HEK293 (cell line): ENCODE measurements at regions not wholly inside any gene's neighbourhood (a gene's known extent, or its start where the extent isn't known, plus 50 kb on each side); places are given as distances from the start of the nearest gene placed in this dataset.

ENCODE experiments used
- CTCF ChIA-PET: fragments of 350-600 bp; formaldehyde crosslinking; extraction: SDS; loops from one replicate; lab custom pipeline; 2021; ENCODE audit warnings: antibody characterized with exemption; lab: Yijun Ruan, JAX
- POLR2A ChIA-PET: fragments of 300-600 bp; formaldehyde crosslinking; extraction: SDS; loops from one replicate; lab custom pipeline; 2020; ENCODE audit warnings: antibody characterized with exemption, inconsistent platforms; lab: Yijun Ruan, JAX
- H3K27ac ChIP-seq: fragments of 200-500 bp; sonication (Bioruptor generic); 2 replicates; pipeline ENCODE4 v1.5.1; 2014; ENCODE audit warnings: low read depth, low read length, control low read depth, inconsistent platforms; ENCODE audit errors: extremely low read depth
- H3K36me3 ChIP-seq, 2 experiments: fragments of 200-500 bp in 1 of 2; sonication (Bioruptor generic) in 1 of 2; 1 replicate in 1 of 2; 2 replicates in 1 of 2; pipeline ENCODE4 v1.5.1; 2014 to 2017; ENCODE audit warnings: inconsistent platforms in 2 of 2, low read length in 2 of 2; ENCODE audit not compliant: control insufficient read depth in 2 of 2, insufficient read depth in 1 of 2
- H3K4me1 ChIP-seq: fragments of 200-500 bp; sonication (Bioruptor generic); 2 replicates; pipeline ENCODE4 v1.5.1; 2014; ENCODE audit warnings: mild to moderate bottlenecking, low read length, inconsistent platforms; ENCODE audit not compliant: control insufficient read depth, insufficient read depth
- H3K4me3 ChIP-seq: 2 replicates; pipeline ENCODE4 v1.5.1; 2011; ENCODE audit warnings: low read depth, mild to moderate bottlenecking, control low read depth, low read length, moderate library complexity
- H3K9me3 ChIP-seq: fragments of 200-500 bp; sonication (Bioruptor generic); 2 replicates; pipeline ENCODE4 v1.5.1; 2014; ENCODE audit warnings: low read depth, low read length, inconsistent platforms; ENCODE audit not compliant: control insufficient read depth, insufficient read depth
- ZBTB1 ChIP-seq: fragments of 450-650 bp; formaldehyde crosslinking; IDR thresholded peaks from 2 replicates; pipeline ENCODE4 v1.5.1; 2016; ENCODE audit warnings: missing biosample characterization, missing genetic modification characterization
- ZBTB17 ChIP-seq: fragments of 450-650 bp; formaldehyde crosslinking; IDR thresholded peaks from 2 replicates; pipeline ENCODE4 v1.5.1; 2016; ENCODE audit warnings: missing biosample characterization, missing genetic modification characterization
- ZNF202 ChIP-seq: fragments of 450-650 bp; formaldehyde crosslinking; IDR thresholded peaks from 2 replicates; pipeline ENCODE4 v1.5.1; 2016; ENCODE audit warnings: missing biosample characterization, missing genetic modification characterization, borderline replicate concordance
- ZNF416 ChIP-seq: fragments of 450-650 bp; formaldehyde crosslinking; IDR thresholded peaks from 2 replicates; pipeline ENCODE4 v1.5.1; 2016; ENCODE audit warnings: missing biosample characterization, missing genetic modification characterization
- ZNF48 ChIP-seq: fragments of 450-650 bp; formaldehyde crosslinking; IDR thresholded peaks from 2 replicates; pipeline ENCODE4 v1.5.1; 2016; ENCODE audit warnings: missing biosample characterization, missing genetic modification characterization
- ZNF558 ChIP-seq: fragments of 450-650 bp; formaldehyde crosslinking; IDR thresholded peaks from 2 replicates; pipeline ENCODE4 v1.5.1; 2016; ENCODE audit warnings: missing biosample characterization, missing genetic modification characterization
- ZNF600 ChIP-seq: fragments of 450-650 bp; formaldehyde crosslinking; IDR thresholded peaks from 2 replicates; pipeline ENCODE4 v1.5.1; 2016; ENCODE audit warnings: missing biosample characterization, missing genetic modification characterization
- ZNF624 ChIP-seq: fragments of 450-650 bp; formaldehyde crosslinking; IDR thresholded peaks from 2 replicates; pipeline ENCODE4 v1.5.1; 2017; ENCODE audit warnings: missing biosample characterization, missing genetic modification characterization
- ZNF664 ChIP-seq: fragments of 450-650 bp; formaldehyde crosslinking; IDR thresholded peaks from 2 replicates; pipeline ENCODE4 v1.5.1; 2016; ENCODE audit warnings: missing biosample characterization, missing genetic modification characterization
- ZXDB ChIP-seq: fragments of 450-650 bp; formaldehyde crosslinking; IDR thresholded peaks from 2 replicates; pipeline ENCODE4 v1.5.1; 2016; ENCODE audit warnings: missing biosample characterization, missing genetic modification characterization
- TF ChIP-seq, protein P1 (sequence below): fragments of 450-650 bp; formaldehyde crosslinking; IDR thresholded peaks from 2 replicates; pipeline ENCODE4 v1.5.1; 2016; ENCODE audit warnings: missing biosample characterization, missing genetic modification characterization, low read depth
- TF ChIP-seq, protein P2 (sequence below): fragments of 450-650 bp; formaldehyde crosslinking; IDR thresholded peaks from 2 replicates; pipeline ENCODE4 v1.5.1; 2016; ENCODE audit warnings: missing biosample characterization, missing genetic modification characterization
- TF ChIP-seq, protein P3 (sequence below): fragments of 450-650 bp; formaldehyde crosslinking; IDR thresholded peaks from 2 replicates; pipeline ENCODE4 v1.5.1; 2016; ENCODE audit warnings: missing biosample characterization, missing genetic modification characterization
- TF ChIP-seq, protein P4 (sequence below): fragments of 450-650 bp; formaldehyde crosslinking; IDR thresholded peaks from 2 replicates; pipeline ENCODE4 v1.5.1; 2016; ENCODE audit warnings: missing biosample characterization, missing genetic modification characterization
- TF ChIP-seq, protein P5 (sequence below): IDR thresholded peaks from 2 replicates; pipeline ENCODE4 v1.6.1; 2011; ENCODE audit warnings: mild to moderate bottlenecking, low read depth, low read length, borderline replicate concordance
- TF ChIP-seq, protein P6 (sequence below): fragments of 450-650 bp; formaldehyde crosslinking; IDR thresholded peaks from 2 replicates; pipeline ENCODE4 v1.5.1; 2017; ENCODE audit warnings: missing biosample characterization, missing genetic modification characterization
- TF ChIP-seq, protein P7 (sequence below): fragments of 450-650 bp; formaldehyde crosslinking; IDR thresholded peaks from 2 replicates; pipeline ENCODE4 v1.5.1; 2016; ENCODE audit warnings: missing biosample characterization, missing genetic modification characterization

DNA sequence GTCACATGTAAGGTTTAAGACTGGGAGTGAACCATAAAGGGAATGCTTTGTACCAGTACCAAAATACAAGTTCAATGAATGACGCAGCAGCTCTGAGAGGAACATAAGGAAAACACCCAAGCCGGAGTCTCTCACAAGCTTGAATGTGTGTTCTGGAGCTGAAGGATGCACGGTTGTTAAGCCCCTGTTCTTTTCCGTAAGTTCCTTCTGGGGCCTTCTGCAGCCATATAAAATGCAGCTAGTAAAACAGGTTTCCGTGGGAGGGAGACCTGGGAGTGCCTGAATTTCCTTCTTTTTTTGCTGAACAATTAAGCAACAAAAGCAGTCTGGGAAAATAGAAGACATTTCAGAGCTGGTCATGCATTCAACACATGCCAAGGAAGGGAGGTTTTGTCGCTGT is 73.2 kb upstream of the JAG1 start:
- ChIA-PET CTCF (interaction anchor here (0.5 to 0.7 kb wide), 2 partner anchors 789 to 798 kb away, joined by 3 read pairs; no protein-coding TSS in a partner anchor), POLR2A (no interaction called here)
- Histone ChIP-seq H3K36me3 (no peaks in the 10 kb centered on the region), H3K4me3 (no peak overlapping the region), H3K4me1 (no peaks in the 10 kb centered on the region), H3K9me3 (no peaks in the 10 kb centered on the region), H3K27ac (no peak overlapping the region)
- TF ChIP-seq, protein P1, sequence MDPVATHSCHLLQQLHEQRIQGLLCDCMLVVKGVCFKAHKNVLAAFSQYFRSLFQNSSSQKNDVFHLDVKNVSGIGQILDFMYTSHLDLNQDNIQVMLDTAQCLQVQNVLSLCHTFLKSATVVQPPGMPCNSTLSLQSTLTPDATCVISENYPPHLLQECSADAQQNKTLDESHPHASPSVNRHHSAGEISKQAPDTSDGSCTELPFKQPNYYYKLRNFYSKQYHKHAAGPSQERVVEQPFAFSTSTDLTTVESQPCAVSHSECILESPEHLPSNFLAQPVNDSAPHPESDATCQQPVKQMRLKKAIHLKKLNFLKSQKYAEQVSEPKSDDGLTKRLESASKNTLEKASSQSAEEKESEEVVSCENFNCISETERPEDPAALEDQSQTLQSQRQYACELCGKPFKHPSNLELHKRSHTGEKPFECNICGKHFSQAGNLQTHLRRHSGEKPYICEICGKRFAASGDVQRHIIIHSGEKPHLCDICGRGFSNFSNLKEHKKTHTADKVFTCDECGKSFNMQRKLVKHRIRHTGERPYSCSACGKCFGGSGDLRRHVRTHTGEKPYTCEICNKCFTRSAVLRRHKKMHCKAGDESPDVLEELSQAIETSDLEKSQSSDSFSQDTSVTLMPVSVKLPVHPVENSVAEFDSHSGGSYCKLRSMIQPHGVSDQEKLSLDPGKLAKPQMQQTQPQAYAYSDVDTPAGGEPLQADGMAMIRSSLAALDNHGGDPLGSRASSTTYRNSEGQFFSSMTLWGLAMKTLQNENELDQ (tag by site-specific recombination), result no peak
- no peak for TF ChIP-seq ZNF664 (tag by site-specific recombination)
- no peak for TF ChIP-seq ZNF202 (tag by site-specific recombination)
- no peak for TF ChIP-seq ZXDB
- TF ChIP-seq, protein P2, sequence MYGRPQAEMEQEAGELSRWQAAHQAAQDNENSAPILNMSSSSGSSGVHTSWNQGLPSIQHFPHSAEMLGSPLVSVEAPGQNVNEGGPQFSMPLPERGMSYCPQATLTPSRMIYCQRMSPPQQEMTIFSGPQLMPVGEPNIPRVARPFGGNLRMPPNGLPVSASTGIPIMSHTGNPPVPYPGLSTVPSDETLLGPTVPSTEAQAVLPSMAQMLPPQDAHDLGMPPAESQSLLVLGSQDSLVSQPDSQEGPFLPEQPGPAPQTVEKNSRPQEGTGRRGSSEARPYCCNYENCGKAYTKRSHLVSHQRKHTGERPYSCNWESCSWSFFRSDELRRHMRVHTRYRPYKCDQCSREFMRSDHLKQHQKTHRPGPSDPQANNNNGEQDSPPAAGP, result no peak

DNA sequence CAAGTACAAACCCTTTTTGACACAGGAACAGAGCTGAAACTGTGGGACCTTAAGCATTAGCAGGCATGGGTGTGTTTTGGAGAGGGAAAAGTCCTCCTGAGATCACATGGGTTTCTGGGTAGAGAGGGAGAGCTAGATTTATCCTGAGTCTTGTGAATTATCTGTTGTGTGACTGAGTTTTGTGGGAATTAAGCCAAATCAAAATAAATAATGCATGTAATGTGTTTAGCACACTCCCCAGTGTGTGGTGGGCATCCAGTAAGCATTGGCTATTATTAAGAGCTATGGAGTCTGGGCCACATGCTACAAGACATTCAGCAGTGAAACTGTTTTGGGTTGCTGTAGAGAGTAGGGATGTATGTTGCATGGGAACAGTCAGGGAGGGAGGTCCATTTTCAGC is 75.3 kb upstream of the JAG1 start:
- POLR2A ChIA-PET, result no interaction called here
- H3K4me1 ChIP-seq, result no peaks in the 10 kb centered on the region
- H3K4me3 ChIP-seq, result no peak overlapping the region
- H3K9me3 ChIP-seq, result no peaks in the 10 kb centered on the region
- H3K27ac ChIP-seq, result no peak overlapping the region
- TF ChIP-seq, protein P3, sequence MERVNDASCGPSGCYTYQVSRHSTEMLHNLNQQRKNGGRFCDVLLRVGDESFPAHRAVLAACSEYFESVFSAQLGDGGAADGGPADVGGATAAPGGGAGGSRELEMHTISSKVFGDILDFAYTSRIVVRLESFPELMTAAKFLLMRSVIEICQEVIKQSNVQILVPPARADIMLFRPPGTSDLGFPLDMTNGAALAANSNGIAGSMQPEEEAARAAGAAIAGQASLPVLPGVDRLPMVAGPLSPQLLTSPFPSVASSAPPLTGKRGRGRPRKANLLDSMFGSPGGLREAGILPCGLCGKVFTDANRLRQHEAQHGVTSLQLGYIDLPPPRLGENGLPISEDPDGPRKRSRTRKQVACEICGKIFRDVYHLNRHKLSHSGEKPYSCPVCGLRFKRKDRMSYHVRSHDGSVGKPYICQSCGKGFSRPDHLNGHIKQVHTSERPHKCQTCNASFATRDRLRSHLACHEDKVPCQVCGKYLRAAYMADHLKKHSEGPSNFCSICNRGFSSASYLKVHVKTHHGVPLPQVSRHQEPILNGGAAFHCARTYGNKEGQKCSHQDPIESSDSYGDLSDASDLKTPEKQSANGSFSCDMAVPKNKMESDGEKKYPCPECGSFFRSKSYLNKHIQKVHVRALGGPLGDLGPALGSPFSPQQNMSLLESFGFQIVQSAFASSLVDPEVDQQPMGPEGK, result no peak
- TF ChIP-seq, protein P4, sequence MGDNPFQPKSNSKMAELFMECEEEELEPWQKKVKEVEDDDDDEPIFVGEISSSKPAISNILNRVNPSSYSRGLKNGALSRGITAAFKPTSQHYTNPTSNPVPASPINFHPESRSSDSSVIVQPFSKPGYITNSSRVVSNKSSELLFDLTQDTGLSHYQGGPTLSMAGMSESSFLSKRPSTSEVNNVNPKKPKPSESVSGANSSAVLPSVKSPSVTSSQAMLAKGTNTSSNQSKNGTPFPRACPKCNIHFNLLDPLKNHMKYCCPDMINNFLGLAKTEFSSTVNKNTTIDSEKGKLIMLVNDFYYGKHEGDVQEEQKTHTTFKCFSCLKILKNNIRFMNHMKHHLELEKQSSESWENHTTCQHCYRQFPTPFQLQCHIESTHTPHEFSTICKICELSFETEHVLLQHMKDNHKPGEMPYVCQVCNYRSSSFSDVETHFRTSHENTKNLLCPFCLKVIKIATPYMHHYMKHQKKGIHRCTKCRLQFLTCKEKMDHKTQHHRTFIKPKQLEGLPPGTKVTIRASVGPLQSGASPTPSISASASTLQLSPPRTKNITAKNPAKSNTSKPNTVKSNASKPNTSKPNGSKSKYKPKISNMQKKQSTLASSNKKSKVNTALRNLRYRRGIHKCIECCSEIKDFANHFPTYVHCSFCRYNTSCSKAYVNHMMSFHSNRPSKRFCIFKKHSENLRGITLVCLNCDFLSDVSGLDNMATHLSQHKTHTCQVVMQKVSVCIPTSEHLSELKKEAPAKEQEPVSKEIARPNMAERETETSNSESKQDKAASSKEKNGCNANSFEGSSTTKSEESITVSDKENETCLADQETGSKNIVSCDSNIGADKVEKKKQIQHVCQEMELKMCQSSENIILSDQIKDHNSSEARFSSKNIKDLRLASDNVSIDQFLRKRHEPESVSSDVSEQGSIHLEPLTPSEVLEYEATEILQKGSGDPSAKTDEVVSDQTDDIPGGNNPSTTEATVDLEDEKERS (tag by site-specific recombination), result no peak
- CTCF ChIA-PET, result interaction anchor here (0.5 to 0.9 kb wide), 2 partner anchors 9 to 792 kb away, joined by 3 to 4 read pairs; no protein-coding TSS in a partner anchor
- H3K36me3 ChIP-seq, result no peaks in the 10 kb centered on the region

DNA sequence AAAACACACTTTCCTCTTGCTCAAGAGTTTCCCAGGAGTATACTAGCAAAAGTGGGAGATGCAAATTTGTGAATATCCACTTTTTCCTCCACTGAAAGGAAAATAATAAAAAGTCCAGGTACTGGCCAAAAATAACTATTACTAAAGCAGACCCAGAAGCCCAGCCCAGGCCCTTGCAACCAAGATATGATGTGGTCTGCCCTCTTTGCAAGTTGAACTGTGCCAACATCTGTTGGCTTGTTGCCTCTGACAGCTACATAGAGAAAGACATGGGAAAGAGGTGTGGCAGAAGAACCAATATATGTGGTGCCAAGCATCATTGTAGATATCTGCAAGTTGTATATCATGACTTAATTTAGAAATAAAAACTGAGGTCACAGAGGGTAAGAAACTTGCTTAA is 78.4 kb upstream of the JAG1 start:
- CTCF ChIA-PET, result interaction anchor here (1.3 kb wide), 1 partner anchor 17 kb away, joined by 3 read pairs; no protein-coding TSS in a partner anchor
- Histone ChIP-seq H3K36me3 (no peaks in the 10 kb centered on the region), H3K27ac (no peak overlapping the region), H3K4me1 (no peaks in the 10 kb centered on the region), H3K4me3 (no peak overlapping the region), H3K9me3 (no peaks in the 10 kb centered on the region)
- POLR2A ChIA-PET, result no interaction called here
- TF ChIP-seq, protein P5, sequence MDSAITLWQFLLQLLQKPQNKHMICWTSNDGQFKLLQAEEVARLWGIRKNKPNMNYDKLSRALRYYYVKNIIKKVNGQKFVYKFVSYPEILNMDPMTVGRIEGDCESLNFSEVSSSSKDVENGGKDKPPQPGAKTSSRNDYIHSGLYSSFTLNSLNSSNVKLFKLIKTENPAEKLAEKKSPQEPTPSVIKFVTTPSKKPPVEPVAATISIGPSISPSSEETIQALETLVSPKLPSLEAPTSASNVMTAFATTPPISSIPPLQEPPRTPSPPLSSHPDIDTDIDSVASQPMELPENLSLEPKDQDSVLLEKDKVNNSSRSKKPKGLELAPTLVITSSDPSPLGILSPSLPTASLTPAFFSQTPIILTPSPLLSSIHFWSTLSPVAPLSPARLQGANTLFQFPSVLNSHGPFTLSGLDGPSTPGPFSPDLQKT, result no peak
- TF ChIP-seq ZNF416 (tag by site-specific recombination) (no peak), ZNF624 (tag by site-specific recombination) (no peak), ZBTB1 (tag by site-specific recombination) (no peak), ZNF558 (no peak), ZNF48 (no peak), ZNF600 (no peak), ZBTB17 (tag by site-specific recombination) (no peak)
- TF ChIP-seq, protein P6, sequence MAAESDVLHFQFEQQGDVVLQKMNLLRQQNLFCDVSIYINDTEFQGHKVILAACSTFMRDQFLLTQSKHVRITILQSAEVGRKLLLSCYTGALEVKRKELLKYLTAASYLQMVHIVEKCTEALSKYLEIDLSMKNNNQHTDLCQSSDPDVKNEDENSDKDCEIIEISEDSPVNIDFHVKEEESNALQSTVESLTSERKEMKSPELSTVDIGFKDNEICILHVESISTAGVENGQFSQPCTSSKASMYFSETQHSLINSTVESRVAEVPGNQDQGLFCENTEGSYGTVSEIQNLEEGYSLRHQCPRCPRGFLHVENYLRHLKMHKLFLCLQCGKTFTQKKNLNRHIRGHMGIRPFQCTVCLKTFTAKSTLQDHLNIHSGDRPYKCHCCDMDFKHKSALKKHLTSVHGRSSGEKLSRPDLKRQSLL, result no peak
- TF ChIP-seq, protein P7, sequence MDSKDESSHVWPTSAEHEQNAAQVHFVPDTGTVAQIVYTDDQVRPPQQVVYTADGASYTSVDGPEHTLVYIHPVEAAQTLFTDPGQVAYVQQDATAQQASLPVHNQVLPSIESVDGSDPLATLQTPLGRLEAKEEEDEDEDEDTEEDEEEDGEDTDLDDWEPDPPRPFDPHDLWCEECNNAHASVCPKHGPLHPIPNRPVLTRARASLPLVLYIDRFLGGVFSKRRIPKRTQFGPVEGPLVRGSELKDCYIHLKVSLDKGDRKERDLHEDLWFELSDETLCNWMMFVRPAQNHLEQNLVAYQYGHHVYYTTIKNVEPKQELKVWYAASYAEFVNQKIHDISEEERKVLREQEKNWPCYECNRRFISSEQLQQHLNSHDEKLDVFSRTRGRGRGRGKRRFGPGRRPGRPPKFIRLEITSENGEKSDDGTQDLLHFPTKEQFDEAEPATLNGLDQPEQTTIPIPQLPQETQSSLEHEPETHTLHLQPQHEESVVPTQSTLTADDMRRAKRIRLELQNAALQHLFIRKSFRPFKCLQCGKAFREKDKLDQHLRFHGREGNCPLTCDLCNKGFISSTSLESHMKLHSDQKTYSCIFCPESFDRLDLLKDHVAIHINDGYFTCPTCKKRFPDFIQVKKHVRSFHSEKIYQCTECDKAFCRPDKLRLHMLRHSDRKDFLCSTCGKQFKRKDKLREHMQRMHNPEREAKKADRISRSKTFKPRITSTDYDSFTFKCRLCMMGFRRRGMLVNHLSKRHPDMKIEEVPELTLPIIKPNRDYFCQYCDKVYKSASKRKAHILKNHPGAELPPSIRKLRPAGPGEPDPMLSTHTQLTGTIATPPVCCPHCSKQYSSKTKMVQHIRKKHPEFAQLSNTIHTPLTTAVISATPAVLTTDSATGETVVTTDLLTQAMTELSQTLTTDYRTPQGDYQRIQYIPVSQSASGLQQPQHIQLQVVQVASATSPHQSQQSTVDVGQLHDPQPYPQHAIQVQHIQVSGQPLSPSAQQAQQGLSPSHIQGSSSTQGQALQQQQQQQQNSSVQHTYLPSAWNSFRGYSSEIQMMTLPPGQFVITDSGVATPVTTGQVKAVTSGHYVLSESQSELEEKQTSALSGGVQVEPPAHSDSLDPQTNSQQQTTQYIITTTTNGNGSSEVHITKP, result no peak
